ENCODE measurements at regions not wholly inside any gene's neighbourhood (a gene's known extent, or its start where the extent isn't known, plus 50 kb on each side); places are given as distances from the start of the nearest gene placed in this dataset.
A peak's percentile ranks its signal among the peaks of the same experiment; 100 is the strongest.

DNA sequence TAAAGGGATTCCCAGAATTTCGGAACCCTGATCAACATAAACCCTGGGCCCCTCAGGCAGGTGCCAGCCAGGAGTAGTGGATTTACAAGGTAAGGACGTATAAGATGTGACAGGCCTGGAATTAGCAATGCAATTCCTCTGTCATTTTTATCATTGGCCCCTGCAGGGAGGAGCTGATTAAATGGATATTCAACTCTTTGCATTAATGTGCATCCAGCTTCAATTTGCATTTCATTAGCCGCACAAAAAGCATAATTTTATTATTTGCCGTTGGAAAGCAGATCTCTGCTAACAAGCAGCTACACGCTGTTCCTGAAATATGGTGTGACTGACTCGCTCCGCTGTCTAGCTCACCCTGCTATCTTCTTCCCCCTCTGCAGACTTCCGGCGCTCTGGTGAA lies 195.8 kb downstream of the RPS24 start:
- DNase-seq = no peak
- no peak for TF ChIP-seq POLR2A (IDR thresholded peaks at IDR 0.05)
- TF ChIP-seq, protein P1, sequence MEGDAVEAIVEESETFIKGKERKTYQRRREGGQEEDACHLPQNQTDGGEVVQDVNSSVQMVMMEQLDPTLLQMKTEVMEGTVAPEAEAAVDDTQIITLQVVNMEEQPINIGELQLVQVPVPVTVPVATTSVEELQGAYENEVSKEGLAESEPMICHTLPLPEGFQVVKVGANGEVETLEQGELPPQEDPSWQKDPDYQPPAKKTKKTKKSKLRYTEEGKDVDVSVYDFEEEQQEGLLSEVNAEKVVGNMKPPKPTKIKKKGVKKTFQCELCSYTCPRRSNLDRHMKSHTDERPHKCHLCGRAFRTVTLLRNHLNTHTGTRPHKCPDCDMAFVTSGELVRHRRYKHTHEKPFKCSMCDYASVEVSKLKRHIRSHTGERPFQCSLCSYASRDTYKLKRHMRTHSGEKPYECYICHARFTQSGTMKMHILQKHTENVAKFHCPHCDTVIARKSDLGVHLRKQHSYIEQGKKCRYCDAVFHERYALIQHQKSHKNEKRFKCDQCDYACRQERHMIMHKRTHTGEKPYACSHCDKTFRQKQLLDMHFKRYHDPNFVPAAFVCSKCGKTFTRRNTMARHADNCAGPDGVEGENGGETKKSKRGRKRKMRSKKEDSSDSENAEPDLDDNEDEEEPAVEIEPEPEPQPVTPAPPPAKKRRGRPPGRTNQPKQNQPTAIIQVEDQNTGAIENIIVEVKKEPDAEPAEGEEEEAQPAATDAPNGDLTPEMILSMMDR (IDR thresholded peaks at IDR 0.05) = no peak
- WGBS (ENCODE audit: insufficient coverage, low coverage, low lambda C conversion rate, missing lambda C conversion rate) = 81% methylated on average over 6 of the region's 9 CpGs
- intact Hi-C loops (cut with DNase I) = no loop called here
- H3K27ac ChIP-seq = no peak overlapping the region
- H3K4me1 ChIP-seq = no peaks in the 10 kb centered on the region
- H3K36me3 ChIP-seq = no peaks in the 10 kb centered on the region
- no peaks in the 10 kb centered on the region for H3K9me3 ChIP-seq
- no peaks in the 10 kb centered on the region for H3K27me3 ChIP-seq
- no peak for ATAC-seq
- H3K4me3 ChIP-seq = no peak overlapping the region

DNA sequence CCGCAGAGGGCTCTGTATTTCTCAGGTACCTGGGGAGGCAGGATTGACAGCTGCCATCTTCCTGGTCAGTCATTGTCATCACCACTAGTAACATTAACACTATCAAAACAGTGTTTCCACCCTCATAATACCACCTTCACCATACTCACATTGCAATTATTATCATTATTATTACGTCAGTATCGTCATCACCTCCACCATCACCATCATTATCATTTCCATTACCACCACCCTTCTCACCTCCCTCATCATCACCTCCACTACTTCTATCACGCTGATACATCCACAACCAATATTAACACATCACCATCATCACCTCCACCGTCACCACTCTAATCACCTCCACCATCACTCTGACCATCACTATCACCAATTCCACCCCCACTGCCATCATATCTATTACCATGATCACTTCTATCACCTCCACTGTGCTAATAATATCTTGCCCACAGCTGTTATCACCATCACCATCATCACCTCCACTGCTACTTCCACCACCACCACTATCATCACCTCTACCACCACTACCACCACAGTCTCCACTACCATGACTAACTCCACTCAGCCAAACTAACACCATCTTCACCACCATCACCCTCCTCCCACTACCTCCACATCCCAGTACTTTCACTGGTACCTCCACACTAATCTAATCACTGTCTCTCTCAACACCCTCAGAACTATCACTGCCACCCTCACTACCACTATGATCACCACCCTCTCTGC lies 196.4 kb downstream of the RPS24 start:
- 75% methylated on average over 4 of the region's 5 CpGs for WGBS (ENCODE audit: insufficient coverage, low coverage, low lambda C conversion rate, missing lambda C conversion rate)
- Histone ChIP-seq H3K4me3 (no peak overlapping the region), H3K4me1 (no peaks in the 10 kb centered on the region), H3K9me3 (no peaks in the 10 kb centered on the region), H3K36me3 (no peaks in the 10 kb centered on the region), H3K27me3 (no peaks in the 10 kb centered on the region), H3K27ac (no peak overlapping the region)
- DNase-seq = no peak
- intact Hi-C loops (cut with DNase I) = no loop called here
- TF ChIP-seq POLR2A (IDR thresholded peaks at IDR 0.05) = no peak
- TF ChIP-seq, protein P1 (IDR thresholded peaks at IDR 0.05) = no peak
- ATAC-seq = no peak

DNA sequence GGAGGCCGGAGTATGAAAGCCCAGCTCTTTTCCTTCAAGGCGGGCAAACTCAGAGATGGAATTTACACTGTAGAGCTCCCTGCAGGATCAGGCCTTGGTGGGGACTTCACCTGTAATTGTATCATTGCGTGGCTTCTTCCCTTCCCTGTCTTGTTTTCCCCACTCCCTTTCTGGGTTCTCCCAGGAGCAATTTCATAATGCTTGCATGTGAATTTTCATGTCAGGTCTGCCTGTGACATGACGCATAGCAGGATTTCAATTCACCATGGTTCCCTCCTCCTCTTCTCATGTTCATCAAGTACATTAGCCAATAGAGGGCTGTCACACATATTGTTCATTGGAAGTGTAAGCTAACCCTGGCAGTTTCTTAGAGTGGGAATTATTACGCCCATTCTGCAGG lies 197.7 kb downstream of the RPS24 start:
- 71% methylated on average over 3 of the region's 5 CpGs for WGBS (ENCODE audit: insufficient coverage, low coverage, low lambda C conversion rate, missing lambda C conversion rate)
- Histone ChIP-seq H3K4me3 (no peak overlapping the region), H3K9me3 (no peaks in the 10 kb centered on the region), H3K27me3 (no peaks in the 10 kb centered on the region), H3K4me1 (no peaks in the 10 kb centered on the region), H3K27ac (no peak overlapping the region), H3K36me3 (no peaks in the 10 kb centered on the region)
- TF ChIP-seq, protein P1 (IDR thresholded peaks at IDR 0.05) = no peak
- no peak for TF ChIP-seq POLR2A (IDR thresholded peaks at IDR 0.05)
- intact Hi-C loops (cut with DNase I) = no loop called here
- no peak for ATAC-seq
- DNase-seq = no peak

DNA sequence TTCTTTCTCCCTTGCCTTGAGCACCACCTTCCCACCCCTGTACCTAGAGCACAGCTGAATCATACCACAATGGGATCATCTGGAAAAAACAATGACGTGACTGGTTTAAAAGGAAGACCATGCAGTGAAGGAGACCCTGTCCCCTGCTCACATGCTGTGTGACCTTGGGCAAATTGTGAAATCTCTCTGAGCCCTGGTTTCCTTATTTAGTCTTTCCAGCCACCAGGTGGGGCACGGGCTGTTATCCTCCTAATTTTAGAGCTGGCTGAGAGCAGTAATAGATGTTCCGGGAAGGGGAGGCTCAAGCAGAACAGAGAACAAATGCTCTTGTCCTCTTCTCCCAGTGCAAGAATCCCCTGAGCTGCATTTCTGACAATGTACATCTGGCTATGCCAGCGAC lies 198.3 kb downstream of the RPS24 start:
- TF ChIP-seq, protein P1 (IDR thresholded peaks at IDR 0.05) = peak in 1 of 4 donors; percentile 20
- no peak for TF ChIP-seq POLR2A (IDR thresholded peaks at IDR 0.05)
- WGBS (ENCODE audit: insufficient coverage, low coverage, low lambda C conversion rate, missing lambda C conversion rate) = 38% methylated on average over 2 of the region's 4 CpGs
- Histone ChIP-seq H3K36me3 (no peaks in the 10 kb centered on the region), H3K4me1 (no peaks in the 10 kb centered on the region), H3K9me3 (no peaks in the 10 kb centered on the region), H3K27me3 (no peaks in the 10 kb centered on the region), H3K27ac (no peak overlapping the region), H3K4me3 (no peak overlapping the region)
- DNase-seq = no peak
- intact Hi-C loops (cut with DNase I) = no loop called here
- peak in 2 of 4 donors; percentile 38 to 41 for ATAC-seq

Data from right lobe of liver (tissue), 6 donors.